22Rv1 (cell line): ENCODE measurements at regions not wholly inside any gene's neighbourhood (a gene's known extent, or its start where the extent isn't known, plus 50 kb on each side); places are given as distances from the start of the nearest gene placed in this dataset.

Source experiments
- H3K27ac ChIP-seq: fragments of 450-650 bp; 2 replicates; pipeline ENCODE4 v1.5.1; 2017
- CTCF ChIP-seq: fragments of 450-650 bp; IDR thresholded peaks from 2 replicates; pipeline ENCODE4 v1.5.1; 2017; ENCODE audit warnings: mild to moderate bottlenecking
- ZFX ChIP-seq: fragments of 450-650 bp; IDR thresholded peaks from 2 replicates; pipeline ENCODE4 v1.6.1; 2017; ENCODE audit warnings: antibody characterized with exemption, borderline replicate concordance

- TF ChIP-seq ZFX, result no peak
- TF ChIP-seq CTCF, result no peak
These were observed 197.9 kb downstream of the IRF8 start for GRCh38 chr16:86096850-86097249.

GRCh38 chr16:86099326-86099725 is 200.4 kb downstream of the IRF8 start:
- TF ChIP-seq CTCF (no peak), ZFX (no peak)
- no peak overlapping the region for H3K27ac ChIP-seq

More at GRCh38 chr16:86096850-86097249, 197.9 kb downstream of the IRF8 start:
- no peak overlapping the region for H3K27ac ChIP-seq

GRCh38 chr16:86100205-86101136 is 201.5 kb downstream of the IRF8 start:
- H3K27ac ChIP-seq, result no peak overlapping the region
- TF ChIP-seq ZFX (no peak), CTCF (no peak)

GRCh38 chr16:86101137-86101896 is 202.4 kb downstream of the IRF8 start:
- no peak for TF ChIP-seq CTCF
- no peak for TF ChIP-seq ZFX
- H3K27ac ChIP-seq, result no peak overlapping the region

- no peak overlapping the region for H3K27ac ChIP-seq
- TF ChIP-seq ZFX, result no peak
- TF ChIP-seq CTCF, result no peak
These were observed 202.9 kb downstream of the IRF8 start for GRCh38 chr16:86101897-86102157.

GRCh38 chr16:86103320-86103719 is 204.4 kb downstream of the IRF8 start:
- no peak for TF ChIP-seq ZFX
- TF ChIP-seq CTCF, result no peak
- H3K27ac ChIP-seq, result no peak overlapping the region

- no peak overlapping the region for H3K27ac ChIP-seq
- TF ChIP-seq ZFX, result no peak
- no peak for TF ChIP-seq CTCF
These were observed 205.6 kb downstream of the IRF8 start for GRCh38 chr16:86104537-86105048.
